K562 (cell line): ENCODE measurements at regions not wholly inside any gene's neighbourhood (a gene's known extent, or its start where the extent isn't known, plus 50 kb on each side); places are given as distances from the start of the nearest gene placed in this dataset.

Experiments used
- ATAC-seq: fragments of 200-7000 bp; cut with Tn5 transposase; 3 replicates; pipeline ENCODE4 v1.9.1; 2020; ENCODE audit warnings: moderate library complexity
- BruUV-seq: library from RNA; stranded (reverse); fragments of 400-500 nt; replicated peaks from 2 replicates; lab custom pipeline; 2021; lab: Mats Ljungman, UMichigan
- CTCF ChIA-PET: fragments of 300-600 bp; formaldehyde crosslinking; extraction: SDS; loops from one replicate; lab custom pipeline; 2021; ENCODE audit warnings: low intra/inter-chr PET ratio; lab: Yijun Ruan, JAX
- POLR2A ChIA-PET: fragments of 300-600, 350-650 bp; sonication (Branson Sonifier 250); formaldehyde crosslinking; extraction: SDS; loops from one replicate; lab custom pipeline; 2021; ENCODE audit warnings: antibody characterized with exemption, inconsistent platforms; lab: Yijun Ruan, JAX
- DNase-seq, 4 experiments: peaks; one replicate each; pipeline versions ENCODE4 v3.0.0 to v3.0.0-alpha.2; 2011 to 2018; ENCODE audit warnings: low spot score in 3 of 4, mixed read lengths in 3 of 4; ENCODE audit errors: extremely low read depth in 1 of 4
- FAIRE-seq: peaks from 2 replicates; lab custom pipeline; 2011; peaks lifted over from hg19 to GRCh38; lab: Jason Lieb, UNC
- H2AFZ ChIP-seq: 2 replicates; pipeline ENCODE4 v1.6.0; 2011; ENCODE audit warnings: low read depth, low read length, control low read depth, inconsistent platforms
- H3K27ac ChIP-seq: fragments of 200-600 bp; 3 replicates; pipeline ENCODE4 v1.8.0; 2011; ENCODE audit warnings: low read depth, mild to moderate bottlenecking, control low read depth, inconsistent platforms, low read length, moderate library complexity, mixed read lengths; ENCODE audit errors: extremely low read depth
- H3K27me3 ChIP-seq, 2 experiments: fragments of 300-600 bp in 1 of 2; 2 replicates in 1 of 2; 3 replicates in 1 of 2; pipeline versions ENCODE4 v1.6.0 to v1.8.0; 2011; ENCODE audit warnings: inconsistent platforms in 2 of 2, low read length in 2 of 2, mild to moderate bottlenecking in 1 of 2, mixed read lengths in 1 of 2, moderate library complexity in 1 of 2; ENCODE audit not compliant: control insufficient read depth in 2 of 2, insufficient read depth in 2 of 2
- H3K36me3 ChIP-seq: fragments of 300-600 bp; 3 replicates; pipeline ENCODE4 v1.8.0; 2011; ENCODE audit warnings: mild to moderate bottlenecking, low read length, inconsistent platforms; ENCODE audit not compliant: control insufficient read depth, insufficient read depth
- H3K4me1 ChIP-seq, 2 experiments: fragments of 200-600 bp in 1 of 2; replicated peaks in 1 of 2; 2 replicates in 1 of 2; 3 replicates in 1 of 2; pipeline versions ENCODE4 v1.5.1 to v1.8.0; 2011; ENCODE audit warnings: inconsistent platforms in 2 of 2, low read length in 2 of 2, mild to moderate bottlenecking in 1 of 2, mixed read lengths in 1 of 2, moderate library complexity in 1 of 2; ENCODE audit not compliant: control insufficient read depth in 2 of 2, insufficient read depth in 2 of 2
- H3K4me2 ChIP-seq: 2 replicates; pipeline ENCODE4 v1.6.1; 2011; ENCODE audit warnings: low read length, control low read depth, inconsistent platforms, mixed read lengths; ENCODE audit not compliant: insufficient read depth
- H3K4me3 ChIP-seq: fragments of 200-600 bp; sonication (generic), shearing (Covaris generic); 2 replicates; pipeline ENCODE4 v1.5.1; 2016; ENCODE audit warnings: control low read depth, inconsistent platforms
- H3K79me2 ChIP-seq: fragments of 200-600 bp; 3 replicates; pipeline ENCODE4 v1.8.0; 2011; ENCODE audit warnings: low read length, inconsistent platforms; ENCODE audit not compliant: control insufficient read depth, insufficient read depth
- H3K9ac ChIP-seq, 2 experiments: 2 replicates each; pipeline versions ENCODE4 v1.6.0 to v1.6.1; 2011; ENCODE audit warnings: low read depth in 2 of 2, low read length in 2 of 2, control low read depth in 1 of 2, inconsistent platforms in 1 of 2, mild to moderate bottlenecking in 1 of 2, mixed read lengths in 1 of 2; ENCODE audit not compliant: insufficient read depth in 1 of 2
- H3K9me1 ChIP-seq: one replicate; pipeline ENCODE4 v1.6.0; 2011; ENCODE audit warnings: inconsistent platforms, mild to moderate bottlenecking, low read length, moderate library complexity; ENCODE audit not compliant: control insufficient read depth, insufficient read depth
- H3K9me3 ChIP-seq: replicated peaks from 2 replicates; pipeline ENCODE4 v1.5.1; 2011; ENCODE audit warnings: low read depth, low read length, inconsistent platforms; ENCODE audit not compliant: control insufficient read depth, insufficient read depth
- H4K20me1 ChIP-seq: replicated peaks from 2 replicates; pipeline ENCODE4 v1.6.1; 2011; ENCODE audit warnings: low read length, inconsistent platforms, mixed read lengths; ENCODE audit not compliant: control insufficient read depth, insufficient read depth
- HDGF ChIP-seq: fragments of 450-650 bp; IDR thresholded peaks from 2 replicates; pipeline ENCODE4 v1.6.1; 2016
- MTA2 ChIP-seq: fragments of 450-650 bp; IDR thresholded peaks from 2 replicates; pipeline ENCODE4 v1.6.1; 2016; ENCODE audit warnings: low read depth
- TFAP4 ChIP-seq: sonication (generic); formaldehyde crosslinking; IDR thresholded peaks from 2 replicates; pipeline ENCODE4 v1.8.0; 2022; ENCODE audit warnings: missing genetic modification reagents, mild to moderate bottlenecking, moderate library complexity, borderline replicate concordance
- ZNF444 ChIP-seq: fragments of 250-450 bp; sonication (Bioruptor Pico); IDR thresholded peaks from 2 replicates; pipeline ENCODE4 v1.4.0; 2020; ENCODE audit warnings: mild to moderate bottlenecking, moderate library complexity
- WGBS: fragments of 100-300 bp; shearing (Covaris generic); methylation state at CpG from one replicate; pipeline ENCODE4 v1.1.6; 2016; ENCODE audit warnings: low coverage, mixed read lengths; ENCODE audit not compliant: insufficient coverage; ENCODE audit errors: missing lambda C conversion rate; 5-methylcytosine and 5-hydroxymethylcytosine counted together
- in situ Hi-C: fragments of 300-500 bp; cut with MboI; formaldehyde crosslinking; loops from 4 replicates; pipeline ENCODE4 v1.15.0; 2018; ENCODE audit warnings: inconsistent platforms, mixed read lengths
- intact Hi-C: fragments of 100-400 bp; cut with micrococcal nuclease; formaldehyde crosslinking; loops from 2 replicates; pipeline ENCODE4 v1.14.2; 2022
- TF ChIP-seq, protein P1 (sequence below): sonication (generic); formaldehyde crosslinking; IDR thresholded peaks from 2 replicates; pipeline ENCODE4 v1.8.1; 2023; ENCODE audit warnings: mild to moderate bottlenecking, missing genetic modification reagents

- intact Hi-C loops, result no loop called here
- H3K9me1 ChIP-seq, result no peaks in the 10 kb centered on the region
- POLR2A ChIA-PET, result no interaction called here
- no peak overlapping the region for H3K4me2 ChIP-seq
- no peak overlapping the region for H3K4me3 ChIP-seq
- H3K9me3 ChIP-seq, result no peaks in the 10 kb centered on the region
- H3K27ac ChIP-seq, result no peak overlapping the region
- no peaks in the 10 kb centered on the region for H3K4me1 ChIP-seq
- H3K36me3 ChIP-seq, result no peaks in the 10 kb centered on the region
- FAIRE-seq, result no peak
- H2AFZ ChIP-seq, result no peak overlapping the region
- no peaks in the 10 kb centered on the region for H3K79me2 ChIP-seq
- TF ChIP-seq HDGF, result no peak
- no peak for TF ChIP-seq MTA2
- no peak for TF ChIP-seq TFAP4 (CRISPR knock-in tag)
- no peak for TF ChIP-seq ZNF444
- TF ChIP-seq, protein P1, sequence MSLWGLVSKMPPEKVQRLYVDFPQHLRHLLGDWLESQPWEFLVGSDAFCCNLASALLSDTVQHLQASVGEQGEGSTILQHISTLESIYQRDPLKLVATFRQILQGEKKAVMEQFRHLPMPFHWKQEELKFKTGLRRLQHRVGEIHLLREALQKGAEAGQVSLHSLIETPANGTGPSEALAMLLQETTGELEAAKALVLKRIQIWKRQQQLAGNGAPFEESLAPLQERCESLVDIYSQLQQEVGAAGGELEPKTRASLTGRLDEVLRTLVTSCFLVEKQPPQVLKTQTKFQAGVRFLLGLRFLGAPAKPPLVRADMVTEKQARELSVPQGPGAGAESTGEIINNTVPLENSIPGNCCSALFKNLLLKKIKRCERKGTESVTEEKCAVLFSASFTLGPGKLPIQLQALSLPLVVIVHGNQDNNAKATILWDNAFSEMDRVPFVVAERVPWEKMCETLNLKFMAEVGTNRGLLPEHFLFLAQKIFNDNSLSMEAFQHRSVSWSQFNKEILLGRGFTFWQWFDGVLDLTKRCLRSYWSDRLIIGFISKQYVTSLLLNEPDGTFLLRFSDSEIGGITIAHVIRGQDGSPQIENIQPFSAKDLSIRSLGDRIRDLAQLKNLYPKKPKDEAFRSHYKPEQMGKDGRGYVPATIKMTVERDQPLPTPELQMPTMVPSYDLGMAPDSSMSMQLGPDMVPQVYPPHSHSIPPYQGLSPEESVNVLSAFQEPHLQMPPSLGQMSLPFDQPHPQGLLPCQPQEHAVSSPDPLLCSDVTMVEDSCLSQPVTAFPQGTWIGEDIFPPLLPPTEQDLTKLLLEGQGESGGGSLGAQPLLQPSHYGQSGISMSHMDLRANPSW (CRISPR knock-in tag), result no peak
- H4K20me1 ChIP-seq, result no peaks in the 10 kb centered on the region
- no peak for ATAC-seq
- BruUV-seq, result no TSS peak
- in situ Hi-C loops, result no loop called here
- no peaks in the 10 kb centered on the region for H3K27me3 ChIP-seq
- DNase-seq, result no peak
- no peak overlapping the region for H3K9ac ChIP-seq
- CTCF ChIA-PET, result no interaction called here
- WGBS, result 4% methylated on average over 2 of the region's 3 CpGs
Observed at GRCh38 chr2:49618491-49618890, 464.2 kb upstream of the FSHR start.
